Osteocyte (in vitro differentiated cells): ENCODE measurements at regions not wholly inside any gene's neighbourhood (a gene's known extent, or its start where the extent isn't known, plus 50 kb on each side); places are given as distances from the start of the nearest gene placed in this dataset.

Source experiments
- DNase-seq: peaks from one replicate; pipeline ENCODE4 v3.0.0; 2021; ENCODE audit warnings: mixed read lengths; ENCODE audit not compliant: unreplicated experiment; ENCODE audit errors: extremely low spot score
- H3K27ac Mint-ChIP-seq: one replicate; pipeline ENCODE4 v1.8.0; 2021; ENCODE audit warnings: mild to moderate bottlenecking, mixed read lengths; ENCODE audit not compliant: unreplicated experiment
- H3K27me3 Mint-ChIP-seq: one replicate; pipeline ENCODE4 v1.8.0; 2021; ENCODE audit warnings: mixed read lengths; ENCODE audit not compliant: unreplicated experiment
- H3K36me3 Mint-ChIP-seq: one replicate; pipeline ENCODE4 v1.8.0; 2021; ENCODE audit warnings: mixed read lengths; ENCODE audit not compliant: unreplicated experiment
- H3K4me1 Mint-ChIP-seq: one replicate; pipeline ENCODE4 v1.8.0; 2021; ENCODE audit warnings: mixed read lengths; ENCODE audit not compliant: unreplicated experiment
- H3K4me3 Mint-ChIP-seq: one replicate; pipeline ENCODE4 v1.8.0; 2021; ENCODE audit warnings: mild to moderate bottlenecking, moderate library complexity, mixed read lengths; ENCODE audit not compliant: unreplicated experiment
- H3K9me3 Mint-ChIP-seq: one replicate; pipeline ENCODE4 v1.8.0; 2021; ENCODE audit warnings: mixed read lengths; ENCODE audit not compliant: unreplicated experiment
- TF ChIP-seq, protein P1 (sequence below): fragments of 200-600 bp; sonication (generic); IDR thresholded peaks from 2 replicates; pipeline ENCODE4 v1.5.0; 2021; ENCODE audit warnings: antibody characterized with exemption, mild to moderate bottlenecking, moderate library complexity

DNA sequence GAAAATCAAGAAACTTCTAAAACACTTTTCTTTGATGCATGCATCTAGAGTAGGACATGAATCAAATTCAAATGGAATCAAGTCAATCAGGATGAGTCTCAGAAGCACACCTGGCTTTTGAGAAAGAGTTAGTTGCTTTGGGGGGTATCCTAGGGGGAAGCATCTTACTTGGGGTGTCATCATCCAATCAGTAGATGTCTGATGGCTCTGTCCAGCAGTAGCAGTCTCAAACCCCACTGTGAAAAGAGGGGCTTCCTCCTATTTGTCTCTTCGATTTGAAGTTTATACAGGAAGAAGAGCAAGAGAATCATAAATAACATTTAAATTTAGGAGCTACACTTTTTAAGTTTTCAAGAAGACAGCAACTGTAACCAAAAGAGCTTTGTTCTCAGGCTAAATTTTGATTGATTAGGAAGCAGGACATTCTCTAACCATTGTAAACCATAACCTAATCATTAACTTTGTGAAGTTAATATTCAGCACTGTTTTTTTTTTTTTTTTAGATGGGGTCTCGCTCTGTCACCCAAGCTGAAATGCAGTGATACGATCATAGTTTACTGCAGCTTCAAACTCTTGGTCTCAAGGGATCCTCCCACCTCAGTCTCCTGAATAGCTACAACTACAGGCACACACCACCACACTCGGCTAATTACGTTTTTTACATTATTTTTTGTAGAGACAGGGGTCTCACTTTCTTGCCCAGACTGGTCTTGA lies 614.7 kb downstream of the CSNK1G3 start:
- TF ChIP-seq, protein P1, sequence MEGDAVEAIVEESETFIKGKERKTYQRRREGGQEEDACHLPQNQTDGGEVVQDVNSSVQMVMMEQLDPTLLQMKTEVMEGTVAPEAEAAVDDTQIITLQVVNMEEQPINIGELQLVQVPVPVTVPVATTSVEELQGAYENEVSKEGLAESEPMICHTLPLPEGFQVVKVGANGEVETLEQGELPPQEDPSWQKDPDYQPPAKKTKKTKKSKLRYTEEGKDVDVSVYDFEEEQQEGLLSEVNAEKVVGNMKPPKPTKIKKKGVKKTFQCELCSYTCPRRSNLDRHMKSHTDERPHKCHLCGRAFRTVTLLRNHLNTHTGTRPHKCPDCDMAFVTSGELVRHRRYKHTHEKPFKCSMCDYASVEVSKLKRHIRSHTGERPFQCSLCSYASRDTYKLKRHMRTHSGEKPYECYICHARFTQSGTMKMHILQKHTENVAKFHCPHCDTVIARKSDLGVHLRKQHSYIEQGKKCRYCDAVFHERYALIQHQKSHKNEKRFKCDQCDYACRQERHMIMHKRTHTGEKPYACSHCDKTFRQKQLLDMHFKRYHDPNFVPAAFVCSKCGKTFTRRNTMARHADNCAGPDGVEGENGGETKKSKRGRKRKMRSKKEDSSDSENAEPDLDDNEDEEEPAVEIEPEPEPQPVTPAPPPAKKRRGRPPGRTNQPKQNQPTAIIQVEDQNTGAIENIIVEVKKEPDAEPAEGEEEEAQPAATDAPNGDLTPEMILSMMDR, result no peak
- peaks cover 19% of the 10 kb centered on the region for H3K4me1 Mint-ChIP-seq

DNA sequence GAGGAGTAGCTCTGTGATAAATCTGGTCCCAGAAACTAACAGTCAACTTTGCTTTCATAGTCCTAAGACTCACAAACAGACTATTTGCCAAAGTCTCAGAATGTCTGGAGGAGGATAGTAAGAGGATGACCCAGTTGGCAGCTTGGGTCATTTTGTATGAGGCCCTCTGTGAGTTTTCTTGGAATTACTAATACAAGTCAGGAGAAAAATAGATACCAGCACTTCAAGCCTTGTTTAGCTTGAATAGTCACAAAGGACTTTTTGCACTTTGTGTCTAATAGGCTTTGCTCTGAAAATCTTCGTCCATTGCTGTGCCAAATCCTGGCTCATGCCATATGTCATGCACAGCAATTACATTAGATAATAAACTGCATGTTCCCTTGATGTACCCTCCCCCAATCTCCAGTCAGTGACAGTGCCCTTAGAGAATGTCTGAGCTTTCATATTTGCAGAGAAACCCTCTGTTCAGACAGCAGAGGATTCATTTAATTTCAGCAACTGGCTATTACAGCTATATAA lies 612.8 kb downstream of the CSNK1G3 start:
- no peak for DNase-seq
- Mint-ChIP-seq H3K9me3 (peaks cover 11% of the 10 kb centered on the region), H3K27me3 (no peaks in the 10 kb centered on the region), H3K36me3 (peaks cover 3% of the 10 kb centered on the region), H3K4me1 (peaks cover 19% of the 10 kb centered on the region), H3K27ac (no peak overlapping the region), H3K4me3 (no peak overlapping the region)
- TF ChIP-seq, protein P1, result no peak

More for the DNA sequence above, 614.7 kb downstream of the CSNK1G3 start:
- Mint-ChIP-seq H3K9me3 (no peaks in the 10 kb centered on the region), H3K27me3 (no peaks in the 10 kb centered on the region), H3K27ac (no peak overlapping the region), H3K4me3 (no peak overlapping the region), H3K36me3 (no peaks in the 10 kb centered on the region)
- DNase-seq, result no peak

DNA sequence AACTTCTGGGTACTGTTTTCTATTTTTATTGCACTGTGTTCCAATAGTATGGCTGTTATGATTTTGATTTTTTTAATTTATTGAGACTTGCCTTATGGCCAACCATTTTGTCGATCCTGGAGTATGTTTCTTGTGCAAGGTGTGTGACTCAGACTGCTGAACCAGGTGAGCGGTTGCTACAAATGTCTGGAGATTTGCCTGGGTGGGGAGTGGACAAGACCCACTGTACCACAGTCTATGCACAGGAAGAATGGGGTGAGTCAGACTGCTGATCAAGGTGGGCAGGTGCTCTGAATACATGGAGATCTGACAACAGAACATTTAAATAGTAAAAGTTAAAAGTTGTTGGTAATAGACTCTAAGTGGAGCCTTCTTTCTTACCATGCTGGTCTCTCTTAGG lies 609.2 kb downstream of the CSNK1G3 start:
- Mint-ChIP-seq H3K27me3 (no peaks in the 10 kb centered on the region), H3K36me3 (peaks cover 3% of the 10 kb centered on the region), H3K4me3 (no peak overlapping the region), H3K27ac (no peak overlapping the region), H3K4me1 (peaks cover 10% of the 10 kb centered on the region), H3K9me3 (peaks cover 11% of the 10 kb centered on the region)
- TF ChIP-seq, protein P1, result no peak
- DNase-seq, result no peak

DNA sequence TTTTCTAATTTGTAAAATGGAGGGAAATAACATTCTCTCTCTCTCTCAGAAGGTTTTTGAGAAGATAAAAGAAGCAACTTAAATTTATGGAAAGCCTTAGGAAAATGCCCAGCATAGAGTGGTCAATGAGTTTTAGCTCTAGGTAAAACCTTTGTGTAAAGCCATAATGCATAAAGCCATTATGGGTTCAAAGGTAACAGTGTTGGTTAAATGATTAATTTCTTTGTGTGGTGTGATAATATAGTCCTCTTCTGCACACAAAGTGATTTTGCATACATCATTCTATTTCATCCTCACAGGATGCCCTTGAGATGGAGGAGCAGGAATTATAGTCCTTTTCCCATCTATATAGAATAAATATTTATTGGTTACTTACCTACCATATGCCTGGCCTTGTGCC lies 602.9 kb downstream of the CSNK1G3 start:
- H3K4me1 Mint-ChIP-seq, result no peaks in the 10 kb centered on the region
- TF ChIP-seq, protein P1, result no peak
- H3K36me3 Mint-ChIP-seq, result no peaks in the 10 kb centered on the region
- no peaks in the 10 kb centered on the region for H3K27me3 Mint-ChIP-seq
- DNase-seq, result no peak
- no peak overlapping the region for H3K4me3 Mint-ChIP-seq
- no peak overlapping the region for H3K27ac Mint-ChIP-seq
- no peaks in the 10 kb centered on the region for H3K9me3 Mint-ChIP-seq

DNA sequence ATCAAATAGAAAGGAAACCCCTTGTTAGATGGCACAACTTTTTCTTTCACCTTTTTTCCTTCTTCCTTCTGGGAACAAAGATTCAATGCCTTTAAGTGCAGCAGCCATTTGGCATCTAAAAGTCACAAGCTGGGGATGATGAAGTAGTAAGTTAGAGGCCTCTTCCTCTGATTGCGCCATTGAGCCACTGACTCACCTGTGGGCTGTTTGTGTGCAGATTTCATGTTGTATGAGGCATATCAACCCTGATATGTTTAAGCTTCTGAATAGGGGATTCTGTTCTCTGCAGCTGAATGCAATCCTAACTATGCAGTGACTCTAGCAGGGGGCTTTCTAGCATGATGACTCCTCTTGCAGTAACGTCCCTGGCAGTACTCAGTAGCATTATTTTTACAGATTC lies 599.9 kb downstream of the CSNK1G3 start:
- no peak overlapping the region for H3K4me3 Mint-ChIP-seq
- H3K27ac Mint-ChIP-seq, result no peak overlapping the region
- TF ChIP-seq, protein P1, result no peak
- no peaks in the 10 kb centered on the region for H3K27me3 Mint-ChIP-seq
- DNase-seq, result no peak
- no peaks in the 10 kb centered on the region for H3K4me1 Mint-ChIP-seq
- H3K9me3 Mint-ChIP-seq, result no peaks in the 10 kb centered on the region
- no peaks in the 10 kb centered on the region for H3K36me3 Mint-ChIP-seq
